ENCODE measurements at regions not wholly inside any gene's neighbourhood (a gene's known extent, or its start where the extent isn't known, plus 50 kb on each side); places are given as distances from the start of the nearest gene placed in this dataset.

DNA sequence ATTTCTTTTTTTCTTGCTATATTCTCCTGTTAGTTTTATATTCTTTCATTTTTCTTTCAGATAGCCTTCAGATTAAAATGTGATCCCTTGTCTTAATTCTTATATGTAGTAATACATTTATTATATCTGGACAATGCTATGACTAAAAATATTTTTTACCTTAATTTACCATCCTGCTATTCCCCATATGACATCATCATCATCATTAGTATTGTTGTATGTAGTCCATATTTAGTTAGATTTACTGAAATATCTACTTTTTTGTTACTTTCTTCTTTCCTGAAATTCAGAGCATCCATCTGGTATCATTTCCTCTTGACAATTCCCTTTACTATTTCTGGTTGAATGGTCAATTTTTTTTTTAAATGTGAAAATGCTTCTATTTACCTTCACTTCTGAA lies 951.6 kb upstream of the POU3F3 start:
- Histone ChIP-seq H3K4me2 (ENCODE audit: insufficient read depth in 1 of 2, low read depth in 2 of 2, low read length in 2 of 2) (no peak overlapping the region), H3K79me1 (ENCODE audit: low read depth, low read length) (no peaks in the 10 kb centered on the region), H3K4me1 (replicated peaks in 1 of 4; ENCODE audit: control insufficient read depth in 3 of 4, insufficient read depth in 4 of 4, low read length in 3 of 4) (no peaks in the 10 kb centered on the region), H2BK120ac (replicated peaks; ENCODE audit: low read depth, low read length) (no peak overlapping the region), H3K14ac (ENCODE audit: insufficient read length) (no peak overlapping the region), H3K79me2 (ENCODE audit: control insufficient read depth in 1 of 2, insufficient read depth in 2 of 2, low read length in 2 of 2) (no peaks in the 10 kb centered on the region), H3K9ac (replicated peaks in 1 of 4; ENCODE audit: extremely low read depth in 1 of 4, low read depth in 3 of 4, low read length in 3 of 4) (no peak overlapping the region), H2BK20ac (ENCODE audit: low read length) (no peak overlapping the region), H3K27ac (ENCODE audit: low read depth, low read length) (no peak overlapping the region), H4K20me1 (replicated peaks in 1 of 2; ENCODE audit: control insufficient read depth in 1 of 2, insufficient read depth in 2 of 2, low read length in 2 of 2) (no peaks in the 10 kb centered on the region), H4K8ac (ENCODE audit: extremely low read depth, insufficient read depth, low read length) (no peak overlapping the region), H2BK15ac (ENCODE audit: low read length) (no peak overlapping the region), H3K18ac (ENCODE audit: extremely low read depth, low read length) (no peak overlapping the region), H2AFZ (ENCODE audit: low read length) (no peak overlapping the region), H3K36me3 (ENCODE audit: control insufficient read depth in 2 of 4, insufficient read depth in 4 of 4, low read length in 3 of 4) (no peaks in the 10 kb centered on the region), H3K4ac (replicated peaks; ENCODE audit: insufficient read length, low read depth, low read length) (no peak overlapping the region), H2AK5ac (ENCODE audit: low read depth, low read length) (no peak overlapping the region), H3K4me3 (ENCODE audit: extremely low read depth in 1 of 4, insufficient read depth in 2 of 4, low read depth in 3 of 4, low read length in 4 of 4) (no peak overlapping the region), H3K56ac (replicated peaks; ENCODE audit: insufficient read length, low read depth, low read length) (no peak overlapping the region), H3K23ac (ENCODE audit: insufficient read length) (no peak overlapping the region), H4K91ac (replicated peaks; ENCODE audit: insufficient read length, low read length) (no peak overlapping the region), H3K27me3 (replicated peaks in 1 of 4; ENCODE audit: control insufficient read depth in 3 of 4, extremely low read depth in 1 of 4, insufficient read depth in 3 of 4, low read length in 3 of 4) (no peaks in the 10 kb centered on the region), H2BK5ac (ENCODE audit: low read depth, low read length) (no peak overlapping the region), H3K23me2 (ENCODE audit: low read depth, low read length) (no peaks in the 10 kb centered on the region), H4K5ac (ENCODE audit: insufficient read length, low read depth, low read length) (no peak overlapping the region), H2BK12ac (ENCODE audit: low read depth, low read length) (no peak overlapping the region), H3K9me3 (ENCODE audit: insufficient read depth in 2 of 2, low read depth in 1 of 2, low read length in 1 of 2) (no peaks in the 10 kb centered on the region)
- TF ChIP-seq ASH2L (IDR thresholded peaks at IDR 0.05; ENCODE audit: low read length) (no peak), SAP30 (IDR thresholded peaks at IDR 0.05; ENCODE audit: insufficient read depth, insufficient replicate concordance, low read length) (no peak), SUZ12 (IDR thresholded peaks at IDR 0.05; ENCODE audit: low read length) (no peak), RAD21 (IDR thresholded peaks at IDR 0.05 in 1 of 2, conservative IDR thresholded peaks at IDR 0.05 in 1 of 2; ENCODE audit: low read depth in 2 of 2, low read length in 2 of 2) (no peak), BACH1 (IDR thresholded peaks at IDR 0.05; ENCODE audit: low read length) (no peak), SIRT6 (IDR thresholded peaks at IDR 0.05; ENCODE audit: low read length) (no peak)
- TF ChIP-seq, protein P1, sequence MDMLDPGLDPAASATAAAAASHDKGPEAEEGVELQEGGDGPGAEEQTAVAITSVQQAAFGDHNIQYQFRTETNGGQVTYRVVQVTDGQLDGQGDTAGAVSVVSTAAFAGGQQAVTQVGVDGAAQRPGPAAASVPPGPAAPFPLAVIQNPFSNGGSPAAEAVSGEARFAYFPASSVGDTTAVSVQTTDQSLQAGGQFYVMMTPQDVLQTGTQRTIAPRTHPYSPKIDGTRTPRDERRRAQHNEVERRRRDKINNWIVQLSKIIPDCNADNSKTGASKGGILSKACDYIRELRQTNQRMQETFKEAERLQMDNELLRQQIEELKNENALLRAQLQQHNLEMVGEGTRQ (IDR thresholded peaks at IDR 0.05; ENCODE audit: low read length): no peak
- DNase-seq (ENCODE audit: low read depth in 1 of 2, low spot score in 2 of 2) (no peak), FAIRE-seq (no peak)
- CTCF ChIA-PET (ENCODE audit: partially characterized antibody): no interaction called here
- POLR2A ChIA-PET (ENCODE audit: partially characterized antibody): no interaction called here

Measured in H1 (cell line).